Neural cell (in vitro differentiated cells): ENCODE measurements at regions not wholly inside any gene's neighbourhood (a gene's known extent, or its start where the extent isn't known, plus 50 kb on each side); places are given as distances from the start of the nearest gene placed in this dataset.

Experiments used
- EP300 ChIP-seq: fragments of 450-650 bp; conservative IDR thresholded peaks from 2 replicates; pipeline ENCODE4 v1.6.1; 2014; ENCODE audit warnings: antibody characterized with exemption, mild to moderate bottlenecking, moderate library complexity; ENCODE audit not compliant: poor library complexity, severe bottlenecking
- EZH2 ChIP-seq: fragments of 200-600, 300-800 bp; shearing (Covaris generic), sonication (generic); IDR thresholded peaks from 2 replicates; pipeline ENCODE4 v1.6.1; 2014; ENCODE audit warnings: antibody characterized with exemption, low read length, borderline replicate concordance, mild to moderate bottlenecking; ENCODE audit not compliant: insufficient read depth, poor library complexity, severe bottlenecking
- MXI1 ChIP-seq: fragments of 450-650 bp; conservative IDR thresholded peaks from 2 replicates; pipeline ENCODE4 v1.6.1; 2014; ENCODE audit warnings: antibody characterized with exemption, mild to moderate bottlenecking; ENCODE audit not compliant: poor library complexity, severe bottlenecking
- POLR2AphosphoS5 ChIP-seq: IDR thresholded peaks from 2 replicates; pipeline ENCODE4 v1.6.1; 2012
- RAD21 ChIP-seq: fragments of 450-650 bp; conservative IDR thresholded peaks from 2 replicates; pipeline ENCODE4 v1.6.1; 2014; ENCODE audit warnings: antibody characterized with exemption, mild to moderate bottlenecking, moderate library complexity
- SMC3 ChIP-seq: fragments of 450-650 bp; conservative IDR thresholded peaks from 2 replicates; pipeline ENCODE4 v1.6.1; 2014; ENCODE audit warnings: antibody characterized with exemption, mild to moderate bottlenecking, moderate library complexity; ENCODE audit not compliant: poor library complexity
- TAF1 ChIP-seq: IDR thresholded peaks from 2 replicates; pipeline ENCODE4 v1.6.1; 2012; ENCODE audit warnings: low read depth
- TF ChIP-seq, protein P1 (sequence below): fragments of 450-650 bp; IDR thresholded peaks from 2 replicates; pipeline ENCODE4 v1.5.1; 2014; ENCODE audit warnings: antibody characterized with exemption, mild to moderate bottlenecking, moderate library complexity; ENCODE audit not compliant: poor library complexity, severe bottlenecking
- TF ChIP-seq, protein P2 (sequence below): IDR thresholded peaks from 2 replicates; pipeline ENCODE4 v1.6.1; 2012; ENCODE audit warnings: borderline replicate concordance

DNA sequence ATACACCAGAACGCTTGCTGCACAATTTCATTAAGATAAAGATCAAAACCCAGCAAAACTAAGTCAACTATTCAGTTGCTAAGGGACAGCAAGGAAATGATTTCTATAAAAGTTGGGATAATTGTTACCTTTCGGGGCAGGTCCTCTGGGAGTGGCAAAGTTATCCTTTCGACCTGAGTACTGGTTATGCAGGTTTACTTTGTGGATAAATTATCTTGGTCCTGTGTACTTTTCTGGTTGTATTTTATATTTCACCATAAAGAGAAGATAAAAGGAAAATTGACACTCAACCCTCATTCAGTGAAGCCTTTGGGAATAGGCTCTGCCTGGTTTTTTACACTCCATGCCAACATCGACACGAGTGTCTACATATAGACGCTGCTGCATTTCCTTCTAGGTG is 146.5 kb downstream of the SYK start:
- TF ChIP-seq EP300 (no peak), EZH2 (no peak), RAD21 (no peak), POLR2AphosphoS5 (no peak), TAF1 (no peak), MXI1 (no peak), SMC3 (no peak)
- TF ChIP-seq, protein P1, sequence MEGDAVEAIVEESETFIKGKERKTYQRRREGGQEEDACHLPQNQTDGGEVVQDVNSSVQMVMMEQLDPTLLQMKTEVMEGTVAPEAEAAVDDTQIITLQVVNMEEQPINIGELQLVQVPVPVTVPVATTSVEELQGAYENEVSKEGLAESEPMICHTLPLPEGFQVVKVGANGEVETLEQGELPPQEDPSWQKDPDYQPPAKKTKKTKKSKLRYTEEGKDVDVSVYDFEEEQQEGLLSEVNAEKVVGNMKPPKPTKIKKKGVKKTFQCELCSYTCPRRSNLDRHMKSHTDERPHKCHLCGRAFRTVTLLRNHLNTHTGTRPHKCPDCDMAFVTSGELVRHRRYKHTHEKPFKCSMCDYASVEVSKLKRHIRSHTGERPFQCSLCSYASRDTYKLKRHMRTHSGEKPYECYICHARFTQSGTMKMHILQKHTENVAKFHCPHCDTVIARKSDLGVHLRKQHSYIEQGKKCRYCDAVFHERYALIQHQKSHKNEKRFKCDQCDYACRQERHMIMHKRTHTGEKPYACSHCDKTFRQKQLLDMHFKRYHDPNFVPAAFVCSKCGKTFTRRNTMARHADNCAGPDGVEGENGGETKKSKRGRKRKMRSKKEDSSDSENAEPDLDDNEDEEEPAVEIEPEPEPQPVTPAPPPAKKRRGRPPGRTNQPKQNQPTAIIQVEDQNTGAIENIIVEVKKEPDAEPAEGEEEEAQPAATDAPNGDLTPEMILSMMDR: no peak
- TF ChIP-seq, protein P2, sequence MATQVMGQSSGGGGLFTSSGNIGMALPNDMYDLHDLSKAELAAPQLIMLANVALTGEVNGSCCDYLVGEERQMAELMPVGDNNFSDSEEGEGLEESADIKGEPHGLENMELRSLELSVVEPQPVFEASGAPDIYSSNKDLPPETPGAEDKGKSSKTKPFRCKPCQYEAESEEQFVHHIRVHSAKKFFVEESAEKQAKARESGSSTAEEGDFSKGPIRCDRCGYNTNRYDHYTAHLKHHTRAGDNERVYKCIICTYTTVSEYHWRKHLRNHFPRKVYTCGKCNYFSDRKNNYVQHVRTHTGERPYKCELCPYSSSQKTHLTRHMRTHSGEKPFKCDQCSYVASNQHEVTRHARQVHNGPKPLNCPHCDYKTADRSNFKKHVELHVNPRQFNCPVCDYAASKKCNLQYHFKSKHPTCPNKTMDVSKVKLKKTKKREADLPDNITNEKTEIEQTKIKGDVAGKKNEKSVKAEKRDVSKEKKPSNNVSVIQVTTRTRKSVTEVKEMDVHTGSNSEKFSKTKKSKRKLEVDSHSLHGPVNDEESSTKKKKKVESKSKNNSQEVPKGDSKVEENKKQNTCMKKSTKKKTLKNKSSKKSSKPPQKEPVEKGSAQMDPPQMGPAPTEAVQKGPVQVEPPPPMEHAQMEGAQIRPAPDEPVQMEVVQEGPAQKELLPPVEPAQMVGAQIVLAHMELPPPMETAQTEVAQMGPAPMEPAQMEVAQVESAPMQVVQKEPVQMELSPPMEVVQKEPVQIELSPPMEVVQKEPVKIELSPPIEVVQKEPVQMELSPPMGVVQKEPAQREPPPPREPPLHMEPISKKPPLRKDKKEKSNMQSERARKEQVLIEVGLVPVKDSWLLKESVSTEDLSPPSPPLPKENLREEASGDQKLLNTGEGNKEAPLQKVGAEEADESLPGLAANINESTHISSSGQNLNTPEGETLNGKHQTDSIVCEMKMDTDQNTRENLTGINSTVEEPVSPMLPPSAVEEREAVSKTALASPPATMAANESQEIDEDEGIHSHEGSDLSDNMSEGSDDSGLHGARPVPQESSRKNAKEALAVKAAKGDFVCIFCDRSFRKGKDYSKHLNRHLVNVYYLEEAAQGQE: no peak
